ENCODE measurements at regions not wholly inside any gene's neighbourhood (a gene's known extent, or its start where the extent isn't known, plus 50 kb on each side); places are given as distances from the start of the nearest gene placed in this dataset.

DNA sequence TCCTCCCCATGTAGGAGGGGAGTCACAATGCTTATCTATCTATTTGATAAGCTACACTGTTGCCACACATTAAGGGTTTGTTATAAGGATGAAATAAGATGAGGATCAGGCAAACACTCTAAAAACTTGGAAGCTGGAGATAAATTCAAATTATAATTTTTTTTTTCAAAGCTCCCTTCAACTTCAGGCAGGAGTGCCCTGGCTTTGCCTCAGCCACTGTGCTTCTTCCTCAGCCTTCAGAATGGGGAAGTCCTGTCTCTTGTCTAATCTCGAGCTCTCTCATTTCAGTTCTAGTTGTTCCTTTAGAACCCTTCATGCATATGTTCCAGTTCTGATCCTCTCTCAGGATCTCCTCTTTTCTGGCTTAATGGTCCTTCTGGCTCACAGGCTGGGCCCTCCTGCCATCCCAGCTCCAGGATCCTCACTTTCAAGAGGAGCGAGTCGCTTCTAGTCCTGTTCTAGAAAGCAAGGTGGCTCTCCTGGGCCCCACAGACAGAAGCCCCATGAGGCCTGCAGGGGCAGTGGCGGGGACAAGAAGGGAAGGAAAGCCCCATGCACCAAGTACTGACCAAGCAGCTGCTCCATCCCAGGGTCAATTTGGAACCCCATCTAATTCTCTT lies 164.3 kb downstream of the VEGFA start:
- no peak for TF ChIP-seq CTCF (IDR thresholded peaks at IDR 0.05)
- TF ChIP-seq POLR2A (IDR thresholded peaks at IDR 0.05), result no peak
